ENCODE measurements at regions not wholly inside any gene's neighbourhood (a gene's known extent, or its start where the extent isn't known, plus 50 kb on each side); places are given as distances from the start of the nearest gene placed in this dataset.

DNA sequence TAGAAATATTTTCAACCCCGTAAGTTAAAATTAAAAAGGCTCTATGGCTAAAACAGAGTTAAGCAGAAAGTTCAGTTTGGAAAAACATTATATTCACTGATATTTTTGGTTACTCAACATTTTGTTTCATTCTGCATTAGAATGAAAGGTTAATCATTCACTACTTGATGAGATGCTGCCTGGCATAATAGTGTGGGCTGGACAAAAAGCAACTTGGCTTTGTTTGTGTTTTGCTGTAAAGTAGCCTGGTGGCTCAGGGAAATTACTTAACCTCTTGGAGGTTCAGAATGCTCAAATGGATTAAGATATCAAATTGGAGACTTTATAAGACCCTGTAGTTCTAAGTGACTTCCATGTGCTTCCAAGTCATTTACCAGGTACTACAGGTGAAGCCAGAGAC, 367.4 kb upstream of the TRPC7 start:
- TF ChIP-seq, protein P1, sequence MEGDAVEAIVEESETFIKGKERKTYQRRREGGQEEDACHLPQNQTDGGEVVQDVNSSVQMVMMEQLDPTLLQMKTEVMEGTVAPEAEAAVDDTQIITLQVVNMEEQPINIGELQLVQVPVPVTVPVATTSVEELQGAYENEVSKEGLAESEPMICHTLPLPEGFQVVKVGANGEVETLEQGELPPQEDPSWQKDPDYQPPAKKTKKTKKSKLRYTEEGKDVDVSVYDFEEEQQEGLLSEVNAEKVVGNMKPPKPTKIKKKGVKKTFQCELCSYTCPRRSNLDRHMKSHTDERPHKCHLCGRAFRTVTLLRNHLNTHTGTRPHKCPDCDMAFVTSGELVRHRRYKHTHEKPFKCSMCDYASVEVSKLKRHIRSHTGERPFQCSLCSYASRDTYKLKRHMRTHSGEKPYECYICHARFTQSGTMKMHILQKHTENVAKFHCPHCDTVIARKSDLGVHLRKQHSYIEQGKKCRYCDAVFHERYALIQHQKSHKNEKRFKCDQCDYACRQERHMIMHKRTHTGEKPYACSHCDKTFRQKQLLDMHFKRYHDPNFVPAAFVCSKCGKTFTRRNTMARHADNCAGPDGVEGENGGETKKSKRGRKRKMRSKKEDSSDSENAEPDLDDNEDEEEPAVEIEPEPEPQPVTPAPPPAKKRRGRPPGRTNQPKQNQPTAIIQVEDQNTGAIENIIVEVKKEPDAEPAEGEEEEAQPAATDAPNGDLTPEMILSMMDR (IDR thresholded peaks at IDR 0.05), result no peak
- TF ChIP-seq POLR2A (IDR thresholded peaks at IDR 0.05), result no peak

All from Peyer's patch (tissue), 4 donors.